ENCODE measurements at regions not wholly inside any gene's neighbourhood (a gene's known extent, or its start where the extent isn't known, plus 50 kb on each side); places are given as distances from the start of the nearest gene placed in this dataset.

DNA sequence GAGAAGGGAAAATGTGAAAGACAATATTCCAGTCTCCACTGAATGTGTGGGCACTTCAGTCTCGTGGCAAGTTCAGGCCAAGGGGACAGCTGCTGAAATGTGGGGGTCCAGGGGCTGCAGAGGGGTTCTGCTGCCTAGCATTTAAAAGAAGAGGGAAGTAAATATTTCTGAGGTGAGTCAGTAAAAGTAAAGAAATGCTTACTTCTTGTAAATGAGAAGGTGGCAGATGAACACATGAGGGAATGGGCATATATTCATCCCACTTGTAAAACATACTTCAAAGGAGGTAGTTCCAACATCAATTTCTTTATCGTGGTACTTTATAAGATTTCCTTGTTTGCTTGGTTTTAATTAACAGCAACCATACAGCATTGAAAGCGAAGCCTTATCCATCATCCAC, 63.1 kb upstream of the HIVEP3 start:
- H3K36me3 ChIP-seq (ENCODE audit: control insufficient read depth, insufficient read depth, low read length) = no peaks in the 10 kb centered on the region
- FAIRE-seq (no peak), DNase-seq (ENCODE audit: low read depth) (peak; percentile 10)
- H3K4me3 ChIP-seq (ENCODE audit: low read depth, low read length) = no peak overlapping the region
- TF ChIP-seq, protein P1, sequence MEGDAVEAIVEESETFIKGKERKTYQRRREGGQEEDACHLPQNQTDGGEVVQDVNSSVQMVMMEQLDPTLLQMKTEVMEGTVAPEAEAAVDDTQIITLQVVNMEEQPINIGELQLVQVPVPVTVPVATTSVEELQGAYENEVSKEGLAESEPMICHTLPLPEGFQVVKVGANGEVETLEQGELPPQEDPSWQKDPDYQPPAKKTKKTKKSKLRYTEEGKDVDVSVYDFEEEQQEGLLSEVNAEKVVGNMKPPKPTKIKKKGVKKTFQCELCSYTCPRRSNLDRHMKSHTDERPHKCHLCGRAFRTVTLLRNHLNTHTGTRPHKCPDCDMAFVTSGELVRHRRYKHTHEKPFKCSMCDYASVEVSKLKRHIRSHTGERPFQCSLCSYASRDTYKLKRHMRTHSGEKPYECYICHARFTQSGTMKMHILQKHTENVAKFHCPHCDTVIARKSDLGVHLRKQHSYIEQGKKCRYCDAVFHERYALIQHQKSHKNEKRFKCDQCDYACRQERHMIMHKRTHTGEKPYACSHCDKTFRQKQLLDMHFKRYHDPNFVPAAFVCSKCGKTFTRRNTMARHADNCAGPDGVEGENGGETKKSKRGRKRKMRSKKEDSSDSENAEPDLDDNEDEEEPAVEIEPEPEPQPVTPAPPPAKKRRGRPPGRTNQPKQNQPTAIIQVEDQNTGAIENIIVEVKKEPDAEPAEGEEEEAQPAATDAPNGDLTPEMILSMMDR (IDR thresholded peaks at IDR 0.05; ENCODE audit: insufficient read depth, low read length, severe bottlenecking) = no peak
- no peaks in the 10 kb centered on the region for H3K27me3 ChIP-seq (ENCODE audit: control insufficient read depth, insufficient read depth, low read length)

GRCh38 chr1:41980827-41981653, 62.3 kb upstream of the HIVEP3 start:
- Histone ChIP-seq H3K4me3 (ENCODE audit: low read depth, low read length) (no peak overlapping the region), H3K27me3 (ENCODE audit: control insufficient read depth, insufficient read depth, low read length) (no peaks in the 10 kb centered on the region), H3K36me3 (ENCODE audit: control insufficient read depth, insufficient read depth, low read length) (no peaks in the 10 kb centered on the region)
- FAIRE-seq (no peak), DNase-seq (ENCODE audit: low read depth) (peak; percentile 7)
- TF ChIP-seq, protein P1 (IDR thresholded peaks at IDR 0.05; ENCODE audit: insufficient read depth, low read length, severe bottlenecking) = no peak

- no peak overlapping the region for H3K4me3 ChIP-seq (ENCODE audit: low read depth, low read length)
- FAIRE-seq = no peak
- TF ChIP-seq, protein P1 (IDR thresholded peaks at IDR 0.05; ENCODE audit: insufficient read depth, low read length, severe bottlenecking) = no peak
- H3K27me3 ChIP-seq (ENCODE audit: control insufficient read depth, insufficient read depth, low read length) = no peaks in the 10 kb centered on the region
- DNase-seq (ENCODE audit: low read depth) = no peak
- no peaks in the 10 kb centered on the region for H3K36me3 ChIP-seq (ENCODE audit: control insufficient read depth, insufficient read depth, low read length)
These were observed 60.3 kb upstream of the HIVEP3 start for GRCh38 chr1:41978986-41979385.

DNA sequence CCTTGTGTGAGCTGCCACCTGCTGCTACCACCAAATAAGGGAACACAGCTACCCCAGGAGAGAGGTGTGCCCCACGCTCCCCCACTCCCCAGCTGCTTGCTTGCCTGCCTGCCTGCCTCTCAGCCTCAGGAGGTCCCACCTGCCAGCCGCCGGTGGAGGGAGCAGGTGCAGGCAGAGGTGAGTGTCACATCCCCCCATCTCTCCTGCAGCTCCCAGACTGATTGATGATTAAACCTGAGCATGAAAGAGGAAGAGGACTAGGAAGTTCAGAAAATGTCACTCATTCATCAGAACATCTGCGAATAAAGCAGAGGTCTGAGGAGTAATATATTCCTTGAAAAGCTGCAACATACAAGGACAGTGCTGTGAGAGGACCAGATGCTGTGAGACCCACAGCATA, 58.6 kb upstream of the HIVEP3 start:
- TF ChIP-seq, protein P1 (IDR thresholded peaks at IDR 0.05; ENCODE audit: insufficient read depth, low read length, severe bottlenecking) = no peak
- Histone ChIP-seq H3K36me3 (ENCODE audit: control insufficient read depth, insufficient read depth, low read length) (no peaks in the 10 kb centered on the region), H3K4me3 (ENCODE audit: low read depth, low read length) (no peak overlapping the region), H3K27me3 (ENCODE audit: control insufficient read depth, insufficient read depth, low read length) (no peaks in the 10 kb centered on the region)
- FAIRE-seq = no peak
- no peak for DNase-seq (ENCODE audit: low read depth)

- FAIRE-seq (no peak), DNase-seq (ENCODE audit: low read depth) (no peak)
- H3K4me3 ChIP-seq (ENCODE audit: low read depth, low read length) = no peak overlapping the region
- H3K27me3 ChIP-seq (ENCODE audit: control insufficient read depth, insufficient read depth, low read length) = no peaks in the 10 kb centered on the region
- TF ChIP-seq, protein P1 (IDR thresholded peaks at IDR 0.05; ENCODE audit: insufficient read depth, low read length, severe bottlenecking) = no peak
- no peaks in the 10 kb centered on the region for H3K36me3 ChIP-seq (ENCODE audit: control insufficient read depth, insufficient read depth, low read length)
These were observed 57.9 kb upstream of the HIVEP3 start for GRCh38 chr1:41976671-41977070.

All from bronchial epithelial cell (primary cell).